ENCODE measurements at regions not wholly inside any gene's neighbourhood (a gene's known extent, or its start where the extent isn't known, plus 50 kb on each side); places are given as distances from the start of the nearest gene placed in this dataset.

- TF ChIP-seq CTCF (IDR thresholded peaks at IDR 0.05; ENCODE audit: low read depth, low read length) (no peak), EZH2phosphoT487 (IDR thresholded peaks at IDR 0.05; ENCODE audit: low read depth) (no peak)
These were observed 195.8 kb upstream of the KCNN2 start for GRCh38 chr5:114166081-114166480.
